IPS DF 4.7 (cell line): ENCODE measurements at regions not wholly inside any gene's neighbourhood (a gene's known extent, or its start where the extent isn't known, plus 50 kb on each side); places are given as distances from the start of the nearest gene placed in this dataset.

ENCODE experiments used
- DNase-seq: peaks from one replicate; pipeline ENCODE4 v3.0.0-alpha.2; 2013; ENCODE audit warnings: low spot score; ENCODE audit errors: extremely low read depth

DNA sequence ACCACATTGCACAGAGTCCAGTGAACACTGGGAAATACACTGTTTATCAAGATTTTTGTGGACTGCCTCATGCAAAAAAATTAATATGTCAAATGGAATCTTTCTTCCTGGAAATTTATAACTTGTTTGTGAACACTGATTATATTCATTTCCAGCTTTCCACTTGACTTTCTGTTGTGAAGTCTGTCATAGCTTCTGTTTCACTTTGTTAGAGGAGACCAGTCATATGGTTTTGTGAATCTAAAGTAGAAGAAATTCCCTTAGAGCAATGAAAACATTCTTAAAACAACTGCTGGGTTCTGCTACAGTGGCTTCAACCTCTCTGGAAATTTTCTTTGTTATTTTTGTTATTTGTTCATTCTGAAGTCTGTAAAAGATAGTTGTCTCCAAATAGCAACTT lies 349.5 kb upstream of the NFE2L3 start:
- no peak for DNase-seq

DNA sequence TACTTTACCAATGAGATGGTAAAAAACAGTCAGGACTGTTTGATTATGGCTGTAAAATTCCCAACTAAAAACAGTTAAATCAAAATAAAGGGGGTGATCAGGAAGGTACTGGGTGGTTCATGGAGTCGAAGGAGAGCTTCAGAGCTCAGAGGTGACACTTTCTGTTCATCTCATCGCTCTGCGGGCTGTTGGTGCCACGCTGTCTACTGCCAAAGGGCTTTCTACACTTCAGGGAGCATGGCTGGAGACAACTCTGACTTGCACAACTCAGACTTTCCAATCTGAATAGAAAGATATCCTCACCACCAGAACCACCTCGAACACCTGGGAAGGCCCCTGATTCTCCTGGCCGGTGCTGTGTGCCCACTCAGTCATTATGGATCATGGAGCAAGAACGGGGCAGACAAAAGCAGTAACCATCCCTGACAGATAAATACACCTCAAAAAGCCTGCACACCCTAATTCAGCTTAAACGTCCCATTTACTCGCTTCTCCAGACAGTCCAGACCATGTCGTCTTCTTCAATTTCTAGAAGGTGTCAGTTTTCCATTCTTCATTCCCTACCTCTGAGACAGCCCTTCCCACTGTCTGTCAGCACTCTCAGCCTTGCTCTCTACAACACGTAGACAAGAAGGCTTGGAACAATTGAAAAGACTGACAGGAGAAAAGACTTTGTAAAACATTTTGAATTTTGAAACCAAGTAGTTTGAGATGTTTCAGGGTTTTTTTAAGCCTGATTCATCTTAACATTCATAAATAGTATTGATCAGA lies 348.7 kb upstream of the NFE2L3 start:
- DNase-seq: no peak

DNA sequence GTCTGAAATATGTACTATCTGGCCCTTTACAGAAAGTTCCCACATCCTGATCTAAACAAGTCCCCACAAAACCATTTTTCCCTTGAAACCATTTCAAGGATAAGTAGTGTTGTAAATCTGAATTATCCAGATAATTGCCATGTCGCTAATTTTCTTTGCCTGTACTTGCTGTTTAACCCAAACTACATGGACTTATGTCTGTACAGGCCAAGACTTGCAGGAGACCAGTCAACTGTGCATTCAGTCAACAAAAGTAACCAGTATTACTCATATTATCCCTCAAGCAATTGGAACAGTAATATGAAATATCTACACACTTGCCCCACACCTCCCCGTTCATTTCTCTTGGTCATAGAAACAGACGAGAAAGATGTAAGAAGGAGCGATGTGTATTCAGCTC lies 347.8 kb upstream of the NFE2L3 start:
- DNase-seq: no peak

DNA sequence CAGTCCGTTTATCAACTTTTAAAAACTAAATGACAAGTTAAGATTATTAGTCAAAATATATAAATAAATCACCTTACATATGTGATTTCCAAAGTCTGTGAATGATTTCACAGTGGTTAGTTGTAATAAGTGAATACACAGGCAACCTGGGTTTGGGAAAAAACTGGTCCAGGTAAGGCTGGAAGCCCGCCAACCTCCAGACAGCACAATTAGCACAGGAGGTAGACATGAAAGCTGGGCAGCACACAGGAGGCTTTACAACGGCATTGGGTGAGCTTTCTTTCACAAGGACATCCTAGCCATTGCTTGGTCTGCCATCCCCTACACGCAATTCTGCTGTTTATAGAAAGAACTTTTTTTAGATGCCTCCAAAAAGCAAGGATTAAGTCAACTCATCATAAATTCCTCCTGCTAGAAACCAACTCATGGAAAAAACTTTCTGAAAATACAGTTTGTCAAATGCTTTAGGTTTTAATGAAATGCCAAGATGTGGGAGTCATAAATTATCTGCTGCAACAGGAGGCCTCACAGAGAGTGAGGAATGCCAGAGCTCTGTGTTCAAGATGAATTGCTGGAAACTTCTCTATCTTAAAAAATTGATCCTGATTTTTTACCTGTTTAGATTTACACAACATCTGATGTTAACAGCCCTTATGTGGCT lies 346.8 kb upstream of the NFE2L3 start:
- no peak for DNase-seq

DNA sequence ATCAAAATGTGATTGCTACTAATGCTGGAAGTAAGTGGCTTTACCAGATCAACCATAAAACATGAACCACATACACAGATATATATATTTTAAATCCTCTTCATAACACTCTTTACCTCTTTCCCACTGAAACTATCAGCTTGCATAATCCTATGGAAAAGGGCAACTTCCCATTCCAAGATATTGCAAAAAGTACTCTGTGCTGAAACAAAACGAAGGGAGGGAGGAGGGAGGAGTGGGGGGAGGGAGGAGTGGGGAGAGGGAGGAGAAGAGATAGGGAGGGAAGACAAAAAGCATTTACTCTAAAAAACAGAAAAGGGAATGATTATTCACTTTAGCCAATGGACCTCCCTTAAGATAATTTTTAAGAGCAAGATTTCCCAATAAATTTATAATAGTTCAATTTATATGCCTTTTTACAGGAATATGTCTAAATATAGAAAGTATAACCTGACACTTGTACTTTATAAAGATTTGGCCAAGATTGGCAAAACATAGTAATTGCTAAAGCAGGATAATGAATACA lies 344.8 kb upstream of the NFE2L3 start:
- no peak for DNase-seq

DNA sequence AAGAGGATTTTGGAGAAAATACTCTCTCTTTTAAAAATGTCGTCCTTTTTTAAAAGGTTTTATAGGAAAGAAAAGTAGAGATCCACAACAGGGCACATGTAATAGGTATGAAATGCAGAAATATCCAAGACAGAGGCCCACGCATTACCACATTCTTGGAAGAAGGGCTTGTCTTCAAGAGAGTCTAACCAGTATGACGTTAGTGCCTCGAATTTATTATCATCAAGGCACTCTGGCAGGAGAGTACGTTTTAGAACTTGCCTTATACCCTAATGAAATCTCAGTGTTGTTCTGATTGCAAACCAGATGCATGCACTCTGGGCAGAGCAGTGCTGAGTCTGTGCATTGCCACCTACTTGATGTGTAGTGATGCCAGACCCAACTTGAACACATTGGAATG lies 342.6 kb upstream of the NFE2L3 start:
- no peak for DNase-seq

DNA sequence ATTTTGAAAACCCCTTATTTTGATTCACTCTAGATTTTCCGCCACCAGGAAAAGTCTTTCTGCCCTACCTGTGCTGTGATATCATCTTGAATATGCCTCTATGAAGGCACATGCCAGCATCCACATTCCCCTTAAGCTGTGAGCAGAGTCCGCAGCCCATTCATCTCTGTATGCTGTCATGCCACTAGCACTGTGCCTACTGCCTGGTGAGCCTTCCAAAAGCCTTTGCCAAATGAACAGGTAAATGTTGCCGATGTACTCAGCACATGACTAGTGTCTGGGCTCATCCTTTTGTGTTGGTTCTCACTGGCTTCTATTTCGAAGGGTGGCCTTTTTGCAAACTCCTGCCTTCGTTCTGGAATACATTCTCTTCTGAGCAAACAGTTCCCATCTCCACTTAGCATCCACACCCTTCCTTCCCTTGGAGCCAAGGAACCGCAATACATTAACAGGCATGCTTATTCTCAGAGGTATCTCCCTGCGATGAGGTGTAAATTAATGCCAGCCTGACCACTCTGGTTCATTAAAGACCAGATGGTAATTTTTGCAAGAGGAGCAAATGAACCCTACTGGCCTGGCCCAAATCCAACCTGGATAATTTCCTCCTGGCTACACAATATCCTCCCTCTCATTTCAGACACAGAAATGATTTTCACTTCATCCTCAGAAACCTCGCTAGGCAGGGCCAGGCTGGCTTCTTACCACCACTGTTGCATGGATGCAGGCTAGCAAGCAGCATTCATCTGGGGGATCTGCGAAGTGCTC lies 339.7 kb upstream of the NFE2L3 start:
- no peak for DNase-seq

DNA sequence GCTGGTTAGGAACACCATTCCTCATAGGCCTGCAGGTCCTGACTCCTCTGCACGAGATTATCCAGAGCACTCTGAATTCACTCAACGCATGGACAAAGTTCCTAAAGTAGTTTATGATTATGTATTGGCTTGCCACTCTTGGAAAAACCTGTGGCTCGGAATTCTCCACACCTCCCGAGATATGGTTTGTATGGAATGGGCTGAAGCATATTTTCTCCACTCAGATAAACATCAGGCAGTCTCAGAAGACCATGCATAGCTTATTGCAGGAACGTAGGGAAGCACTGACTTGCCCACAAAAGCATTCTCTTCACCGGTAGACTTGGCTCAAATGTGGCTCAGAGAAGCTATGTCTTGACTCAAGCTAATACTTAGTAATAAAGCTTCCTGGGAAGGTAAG lies 338.6 kb upstream of the NFE2L3 start:
- DNase-seq: no peak

DNA sequence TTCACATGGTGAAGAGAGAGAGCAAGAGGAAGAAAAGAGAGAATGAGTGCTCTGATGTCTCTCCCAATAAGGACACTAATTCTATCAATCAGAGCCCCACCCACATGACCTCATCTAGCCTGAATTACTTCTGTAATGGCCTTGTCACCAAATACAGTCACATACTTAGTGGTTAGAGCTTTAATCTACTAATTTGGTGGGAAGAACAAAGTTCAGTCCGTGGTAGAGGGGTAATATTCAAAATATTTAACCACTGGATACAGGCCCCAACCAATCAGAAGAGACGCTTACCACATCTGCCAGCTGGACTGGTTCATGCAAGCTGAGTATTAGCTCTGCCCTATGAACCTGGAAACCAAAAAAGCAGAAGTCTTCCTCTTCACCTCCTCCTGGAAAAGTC lies 336.3 kb upstream of the NFE2L3 start:
- no peak for DNase-seq

DNA sequence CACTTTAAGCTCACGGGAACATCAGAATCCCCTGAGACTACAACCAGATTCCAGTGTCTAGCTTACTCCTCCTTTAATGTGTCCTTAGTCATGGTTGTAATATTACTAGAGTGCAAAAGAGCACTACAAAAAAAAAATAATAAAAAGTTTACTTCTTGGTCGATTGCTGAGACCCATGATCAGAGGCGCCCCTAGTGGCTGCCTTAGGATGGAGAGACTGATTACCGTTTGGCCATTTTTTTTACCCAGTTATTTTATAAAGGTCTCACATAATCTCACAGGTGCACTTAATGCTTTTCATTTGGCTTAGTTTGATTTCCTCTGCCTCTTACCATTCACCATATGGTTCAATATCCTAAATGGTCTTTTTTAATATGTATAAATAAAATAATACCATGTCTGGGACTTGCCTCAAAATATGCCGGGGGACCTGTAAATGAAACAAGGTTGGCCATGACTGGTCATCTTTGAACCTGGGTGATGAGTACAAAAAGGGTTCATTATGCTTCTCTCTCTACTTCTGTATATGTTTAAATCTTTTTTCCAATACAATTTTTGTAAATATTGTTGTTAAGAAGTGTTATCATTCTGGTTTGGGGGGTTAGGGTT lies 331.5 kb upstream of the NFE2L3 start:
- no peak for DNase-seq

DNA sequence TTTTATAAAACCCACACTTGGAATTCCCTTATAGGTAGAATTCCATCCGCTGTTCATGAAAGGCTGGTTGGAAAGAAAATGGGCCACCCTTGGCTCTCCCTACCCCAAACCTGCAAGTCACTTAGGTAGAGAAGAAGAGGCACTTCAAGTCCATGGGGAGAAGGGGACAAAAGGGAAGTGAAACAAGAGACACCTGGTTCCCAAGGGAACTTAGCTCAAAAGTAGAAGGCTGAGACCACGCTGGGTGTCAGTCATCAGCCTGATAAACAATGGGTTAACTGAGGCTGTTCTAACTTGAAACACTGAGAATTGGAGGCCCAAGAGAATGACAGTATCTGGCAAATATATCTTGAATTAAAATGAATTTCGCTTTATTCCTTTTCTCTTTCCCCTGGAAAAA lies 330.8 kb upstream of the NFE2L3 start:
- no peak for DNase-seq

DNA sequence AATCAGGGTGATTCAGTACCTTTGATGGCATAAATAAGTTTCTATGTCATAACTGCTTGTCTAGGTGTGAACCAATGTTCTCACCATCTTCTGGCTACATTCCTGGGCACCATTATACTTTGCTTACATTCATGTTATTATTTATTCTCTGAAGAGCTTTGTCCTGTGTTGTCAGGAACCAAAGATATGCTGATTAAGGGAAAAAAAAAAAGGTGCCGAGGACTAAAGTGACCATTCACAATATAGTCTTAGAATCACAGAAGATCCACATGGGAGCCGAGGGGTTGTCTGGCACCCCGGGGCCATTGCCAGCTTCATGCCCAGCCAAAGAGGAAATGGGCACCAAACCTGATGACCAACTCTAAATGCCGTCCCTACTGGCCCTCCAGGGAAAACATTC lies 329.2 kb upstream of the NFE2L3 start:
- DNase-seq: no peak

DNA sequence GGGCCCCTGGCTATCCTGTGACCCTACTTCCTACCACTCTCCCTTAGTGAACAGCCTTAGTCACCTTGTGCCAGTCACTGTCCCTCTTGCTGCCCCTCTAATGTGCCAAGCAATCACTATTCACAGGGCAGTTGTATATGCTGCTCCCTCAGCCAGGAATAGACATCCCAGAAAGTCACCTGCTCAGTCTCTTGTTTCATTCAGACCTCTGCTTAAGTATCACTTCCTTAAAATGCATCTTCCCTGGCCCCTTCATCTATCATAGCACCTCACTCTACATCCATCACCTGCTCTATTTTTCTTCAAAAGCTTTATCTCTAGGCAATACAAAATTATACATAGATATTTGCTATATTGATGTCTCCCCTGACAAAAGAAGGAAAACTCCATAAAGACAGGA lies 328.4 kb upstream of the NFE2L3 start:
- no peak for DNase-seq

DNA sequence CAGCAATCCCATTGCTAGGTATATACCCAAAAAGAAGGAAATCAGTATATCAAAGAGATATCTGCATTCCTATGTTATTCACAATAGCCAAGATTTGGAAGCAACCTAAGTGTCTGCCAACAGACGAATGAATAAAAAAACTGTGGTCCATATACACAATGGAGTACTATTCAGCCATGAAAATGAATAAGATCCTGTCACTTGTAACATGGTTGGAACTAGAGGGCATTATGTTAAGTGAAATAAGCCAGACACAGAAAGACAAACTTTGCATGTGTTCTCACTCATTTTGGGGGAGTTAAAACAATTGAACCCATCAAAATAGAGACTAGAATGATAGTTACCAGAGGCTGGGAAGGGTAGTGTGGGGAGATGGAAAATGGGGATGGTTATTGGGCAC lies 323.5 kb upstream of the NFE2L3 start:
- no peak for DNase-seq

DNA sequence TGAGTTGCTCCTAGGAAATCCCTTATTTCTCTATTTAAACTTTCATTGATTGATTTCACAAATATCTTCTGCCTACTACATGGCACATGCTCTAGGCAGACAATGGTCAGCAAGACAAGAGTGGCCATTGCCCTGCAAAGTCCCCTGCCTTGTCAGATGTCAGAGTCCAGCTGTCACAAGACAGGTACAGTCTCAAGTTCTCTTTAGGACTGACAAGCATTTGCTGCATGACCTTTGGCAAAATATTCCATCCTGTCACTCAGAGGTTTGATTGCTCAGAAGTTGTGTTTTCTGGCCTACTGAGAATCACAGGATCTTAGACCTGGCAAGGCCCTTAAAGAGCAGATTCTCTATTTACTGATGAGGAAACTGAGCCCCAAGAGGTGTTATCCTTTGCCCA lies 322.3 kb upstream of the NFE2L3 start:
- no peak for DNase-seq

DNA sequence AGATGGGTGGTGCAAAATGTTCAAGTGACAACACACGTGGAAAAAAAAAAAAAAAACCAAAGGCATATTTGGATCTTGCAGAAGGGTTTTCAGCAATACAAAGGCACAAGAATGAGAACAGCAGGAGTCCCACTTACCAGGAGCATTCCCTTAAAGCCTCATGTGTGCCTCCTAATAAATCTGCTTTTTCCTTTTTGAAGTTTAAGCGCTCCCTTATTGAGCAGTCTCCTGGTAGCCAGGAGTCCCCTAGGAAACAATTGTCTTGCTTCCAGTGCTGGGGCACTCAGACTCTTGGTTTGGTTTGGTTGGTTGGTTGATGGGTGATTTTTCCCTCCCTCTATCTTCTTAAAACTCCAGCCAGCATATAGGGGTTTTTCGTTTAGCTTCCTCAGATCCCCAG lies 321.8 kb upstream of the NFE2L3 start:
- DNase-seq: no peak

DNA sequence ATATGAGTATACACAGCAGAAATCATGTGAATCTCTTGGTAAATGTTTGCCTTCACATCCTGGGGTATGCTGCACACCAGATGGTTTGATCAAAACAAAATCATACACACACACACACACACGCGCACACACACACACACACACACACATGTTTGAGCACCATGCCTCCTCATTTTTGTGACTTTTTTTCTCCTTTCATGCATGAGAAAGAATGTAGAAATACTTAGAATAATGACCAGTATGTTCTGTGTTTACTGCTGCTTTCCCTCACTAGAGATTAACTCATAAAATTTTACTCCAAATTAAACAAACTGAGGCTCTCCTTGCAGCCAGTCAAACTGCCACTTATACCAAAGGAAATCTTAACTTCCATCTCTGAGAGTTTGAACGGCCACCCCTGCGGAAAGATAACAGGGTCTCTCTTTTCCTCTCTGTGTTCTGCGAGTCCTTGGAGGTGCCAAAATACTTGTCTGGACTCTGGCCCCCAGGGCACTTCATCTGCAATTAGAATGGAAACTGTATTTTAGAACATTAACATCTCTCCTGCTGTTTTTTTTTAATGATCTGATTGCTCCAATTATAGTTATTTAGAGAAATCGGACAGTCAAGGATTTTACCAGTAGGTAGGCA lies 320.8 kb upstream of the NFE2L3 start:
- DNase-seq: no peak

DNA sequence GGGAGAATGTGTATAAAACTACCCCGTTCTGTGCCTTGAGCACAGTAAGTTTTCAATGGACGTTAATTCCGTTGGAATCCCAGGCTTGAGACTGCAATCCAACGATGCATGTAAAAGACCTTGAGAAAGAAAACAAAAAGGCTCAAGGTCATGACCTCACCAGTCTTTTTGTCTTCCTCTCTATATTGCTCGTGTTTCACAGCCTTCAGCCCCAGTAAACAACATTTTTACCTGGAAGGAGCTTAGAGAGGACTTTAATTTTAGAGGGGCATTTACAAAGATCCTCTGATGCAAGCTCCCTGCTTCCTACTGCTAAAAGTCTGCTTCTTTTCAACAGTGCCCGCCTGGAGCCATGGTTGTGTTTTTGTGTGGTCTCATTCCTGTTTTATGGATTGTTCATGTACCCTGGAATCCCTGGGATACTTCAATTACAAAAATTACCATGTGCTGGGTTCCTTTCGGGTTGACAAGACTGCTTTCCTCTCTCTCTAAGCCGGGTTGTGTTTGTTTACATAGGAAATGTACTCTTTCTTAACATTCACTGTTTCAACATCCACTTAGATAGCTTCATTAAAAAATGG lies 320.1 kb upstream of the NFE2L3 start:
- DNase-seq: no peak

DNA sequence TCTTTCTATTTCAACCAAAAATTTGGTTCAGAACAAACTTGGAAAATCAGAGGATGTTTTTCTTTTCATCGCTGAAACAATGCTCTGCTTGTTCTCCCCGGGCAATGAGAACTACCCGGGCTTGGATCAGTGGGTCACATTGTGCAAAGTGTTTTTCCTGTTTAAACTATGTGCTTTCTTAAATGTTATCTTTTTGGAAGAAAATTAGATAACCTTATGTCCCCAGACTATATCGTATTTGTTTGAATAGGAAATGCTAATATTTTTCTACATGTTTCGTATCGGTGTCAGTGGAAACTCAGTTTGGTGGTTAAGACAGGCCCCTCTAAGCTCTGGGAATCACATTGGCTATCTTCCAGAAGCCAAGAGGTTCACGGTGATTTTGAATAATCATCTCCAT lies 319.5 kb upstream of the NFE2L3 start:
- no peak for DNase-seq

DNA sequence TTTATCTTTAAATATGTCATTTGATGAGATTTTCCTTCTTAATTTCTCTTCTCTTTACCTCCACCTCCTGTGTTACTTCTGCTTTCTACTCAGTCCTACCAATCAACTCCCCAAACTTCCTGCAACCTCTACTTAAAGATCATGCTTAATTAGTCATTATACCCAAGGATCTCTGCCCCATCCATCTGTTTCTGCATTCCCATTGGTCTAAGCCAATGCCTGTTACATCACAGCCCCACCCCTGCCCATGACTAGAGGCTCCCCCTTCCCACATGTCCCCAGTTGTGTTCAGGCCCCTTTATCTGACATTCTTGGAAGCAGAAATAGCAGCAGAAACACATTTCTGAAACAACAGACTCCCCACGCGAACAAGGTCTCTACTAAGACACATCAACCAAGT lies 319.1 kb upstream of the NFE2L3 start:
- no peak for DNase-seq

DNA sequence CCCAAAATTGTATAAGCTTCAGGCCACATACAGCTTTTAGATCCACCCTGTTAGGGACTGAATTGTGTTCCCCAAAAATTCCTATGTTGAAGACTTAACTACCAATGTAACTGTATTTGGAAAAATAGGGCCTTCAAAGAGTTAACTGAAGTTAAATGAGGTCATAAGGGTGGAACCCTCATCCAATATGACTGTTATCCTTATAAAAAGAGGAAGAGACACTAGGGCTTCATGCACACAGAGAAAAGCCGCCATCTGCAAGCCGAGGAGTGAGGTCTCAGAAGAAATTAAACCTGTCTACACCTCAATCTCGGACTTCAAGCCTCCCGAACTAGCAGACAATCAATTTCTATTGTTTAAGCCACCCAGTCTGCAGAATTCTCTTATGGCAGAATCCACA lies 317.9 kb upstream of the NFE2L3 start:
- DNase-seq: no peak
